ENCODE measurements at regions not wholly inside any gene's neighbourhood (a gene's known extent, or its start where the extent isn't known, plus 50 kb on each side); places are given as distances from the start of the nearest gene placed in this dataset.

DNA sequence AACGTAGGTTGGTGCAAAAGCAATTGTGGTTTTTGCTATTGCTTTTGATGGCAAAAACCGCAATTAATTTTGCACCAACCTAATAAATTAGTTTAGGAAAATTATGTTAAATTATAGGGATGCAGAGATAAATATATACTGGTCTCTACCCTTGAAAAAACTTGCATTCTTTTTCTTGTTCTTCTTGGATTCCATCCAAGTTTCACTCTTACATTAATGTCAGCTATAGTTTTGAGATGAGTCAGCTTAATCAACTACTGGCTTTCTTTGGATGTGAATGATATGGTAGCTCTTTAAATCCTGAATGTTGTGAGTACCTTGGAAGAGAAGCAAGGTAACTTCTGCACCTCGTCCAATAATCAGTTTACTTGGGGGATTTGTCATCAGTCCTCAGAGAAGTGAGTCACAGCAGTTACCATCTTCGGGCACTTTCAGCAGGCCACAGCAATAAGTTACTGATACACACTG, 549.0 kb upstream of the ZNF608 start:
- no peak for DNase-seq (ENCODE audit: low read depth, low spot score)
- ChIA-PET CTCF (interaction anchor here (0.7 kb wide), 1 partner anchor 57 kb away, joined by 3 read pairs; no protein-coding TSS in a partner anchor), POLR2A (no interaction called here)
- TF ChIP-seq, protein P1, sequence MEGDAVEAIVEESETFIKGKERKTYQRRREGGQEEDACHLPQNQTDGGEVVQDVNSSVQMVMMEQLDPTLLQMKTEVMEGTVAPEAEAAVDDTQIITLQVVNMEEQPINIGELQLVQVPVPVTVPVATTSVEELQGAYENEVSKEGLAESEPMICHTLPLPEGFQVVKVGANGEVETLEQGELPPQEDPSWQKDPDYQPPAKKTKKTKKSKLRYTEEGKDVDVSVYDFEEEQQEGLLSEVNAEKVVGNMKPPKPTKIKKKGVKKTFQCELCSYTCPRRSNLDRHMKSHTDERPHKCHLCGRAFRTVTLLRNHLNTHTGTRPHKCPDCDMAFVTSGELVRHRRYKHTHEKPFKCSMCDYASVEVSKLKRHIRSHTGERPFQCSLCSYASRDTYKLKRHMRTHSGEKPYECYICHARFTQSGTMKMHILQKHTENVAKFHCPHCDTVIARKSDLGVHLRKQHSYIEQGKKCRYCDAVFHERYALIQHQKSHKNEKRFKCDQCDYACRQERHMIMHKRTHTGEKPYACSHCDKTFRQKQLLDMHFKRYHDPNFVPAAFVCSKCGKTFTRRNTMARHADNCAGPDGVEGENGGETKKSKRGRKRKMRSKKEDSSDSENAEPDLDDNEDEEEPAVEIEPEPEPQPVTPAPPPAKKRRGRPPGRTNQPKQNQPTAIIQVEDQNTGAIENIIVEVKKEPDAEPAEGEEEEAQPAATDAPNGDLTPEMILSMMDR (IDR thresholded peaks at IDR 0.05; ENCODE audit: insufficient read depth, low read length, missing control alignments) = no peak
- no peak overlapping the region for H3K4me3 ChIP-seq (ENCODE audit: low read depth, low read length)

DNA sequence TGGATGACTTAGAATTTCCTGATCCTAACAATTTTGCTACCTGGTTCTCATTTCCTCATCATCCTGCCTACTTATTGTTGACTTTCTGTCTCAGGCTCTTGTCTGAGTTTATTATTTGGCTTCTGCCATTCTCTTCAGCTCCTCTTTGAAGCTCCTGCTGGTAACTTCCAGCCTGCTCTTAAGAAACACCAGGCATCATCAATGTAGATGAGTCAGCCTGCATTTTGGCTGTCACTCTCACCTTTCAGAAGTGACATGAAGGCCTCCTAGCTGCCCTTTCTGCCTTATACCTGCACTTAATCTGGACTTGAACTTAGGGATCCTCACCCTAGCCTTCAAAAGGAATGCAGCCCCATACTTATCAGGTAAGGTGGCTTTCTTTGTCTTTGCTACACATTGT, 551.8 kb upstream of the ZNF608 start:
- ChIA-PET POLR2A (no interaction called here), CTCF (no interaction called here)

DNA sequence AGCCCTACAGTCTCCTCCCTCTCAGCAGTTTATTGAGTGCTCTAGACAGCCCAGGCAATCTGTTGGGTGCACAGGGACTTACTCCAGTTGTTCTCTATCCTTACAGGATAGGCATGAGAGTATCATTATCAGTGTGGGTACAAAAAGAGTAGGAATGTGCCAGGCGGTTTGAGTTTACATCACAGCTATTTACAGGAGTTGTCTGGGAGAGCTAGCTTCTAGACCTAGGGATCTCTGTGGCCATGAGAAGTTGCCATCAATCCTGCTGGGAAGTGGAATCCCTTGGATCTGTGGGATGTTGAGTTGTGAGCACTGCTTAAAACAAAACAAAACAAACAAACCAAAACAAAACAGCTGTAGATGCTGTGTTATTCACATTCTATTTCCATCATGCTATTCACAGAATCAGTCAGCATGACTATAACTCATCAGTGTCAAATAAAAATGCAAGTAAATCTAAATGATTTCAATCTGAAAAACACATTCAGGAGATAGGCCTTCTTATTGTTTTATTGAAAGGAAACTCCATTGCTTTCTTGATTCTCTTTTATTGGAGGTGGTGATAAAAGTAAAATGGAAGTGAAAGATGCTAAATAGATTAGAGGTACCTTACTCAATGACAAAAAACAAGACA, 552.4 kb upstream of the ZNF608 start:
- ChIA-PET CTCF (no interaction called here), POLR2A (interaction anchor here (0.6 kb wide), 1 partner anchor 112 kb away, joined by 4 read pairs; no protein-coding TSS in a partner anchor)
- no peak for DNase-seq (ENCODE audit: low read depth, low spot score)

More for the DNA sequence above, 551.8 kb upstream of the ZNF608 start:
- no peak overlapping the region for H3K4me3 ChIP-seq (ENCODE audit: low read depth, low read length)
- TF ChIP-seq, protein P1 (IDR thresholded peaks at IDR 0.05; ENCODE audit: insufficient read depth, low read length, missing control alignments) = no peak
- DNase-seq (ENCODE audit: low read depth, low spot score) = no peak

DNA sequence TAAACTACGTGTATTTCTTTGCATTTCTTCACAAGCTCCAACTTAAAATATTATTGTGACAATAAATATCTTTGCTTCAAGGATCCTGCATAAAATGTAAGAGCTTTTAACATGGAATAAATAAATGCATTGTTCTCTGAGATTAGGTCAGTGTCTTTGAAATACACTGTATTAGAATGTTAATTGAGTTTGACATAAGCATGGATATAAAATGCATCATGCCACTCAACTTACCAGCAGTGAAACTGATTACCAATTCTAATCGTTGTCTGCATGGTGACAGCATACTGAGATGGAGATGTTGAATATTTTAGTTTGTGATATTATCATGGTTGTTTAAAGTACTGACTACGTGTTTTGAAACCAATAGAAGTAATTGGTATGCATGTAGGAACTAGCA, 555.3 kb upstream of the ZNF608 start:
- DNase-seq (ENCODE audit: low read depth, low spot score) = no peak
- POLR2A ChIA-PET = no interaction called here

More for the DNA sequence above, 552.4 kb upstream of the ZNF608 start:
- TF ChIP-seq, protein P1 (IDR thresholded peaks at IDR 0.05; ENCODE audit: insufficient read depth, low read length, missing control alignments) = no peak
- H3K4me3 ChIP-seq (ENCODE audit: low read depth, low read length) = no peak overlapping the region

DNA sequence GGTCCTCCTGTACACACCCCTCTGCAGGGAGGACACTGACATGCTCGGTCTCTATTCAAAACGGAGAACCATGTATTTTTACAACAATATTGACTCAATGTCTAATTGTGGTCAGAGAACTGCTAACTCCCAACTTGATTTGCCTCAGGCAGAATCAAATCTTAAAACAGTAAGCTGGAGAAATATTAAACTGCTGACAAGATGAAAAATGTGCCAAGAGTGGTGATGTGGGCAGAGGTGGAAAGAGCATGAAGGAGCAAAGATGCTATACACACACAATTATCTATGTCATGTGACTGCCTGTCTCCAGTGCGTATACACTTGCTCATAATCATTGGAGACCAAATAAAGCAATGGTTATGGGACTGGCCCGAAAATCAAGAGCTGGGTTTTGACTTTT, 556.1 kb upstream of the ZNF608 start:
- DNase-seq (ENCODE audit: low read depth, low spot score) = no peak
- ChIA-PET POLR2A (no interaction called here), CTCF (no interaction called here)
- H3K4me3 ChIP-seq (ENCODE audit: low read depth, low read length) = no peak overlapping the region
- TF ChIP-seq, protein P1 (IDR thresholded peaks at IDR 0.05; ENCODE audit: insufficient read depth, low read length, missing control alignments) = no peak

More for the DNA sequence above, 555.3 kb upstream of the ZNF608 start:
- CTCF ChIA-PET = no interaction called here
- TF ChIP-seq, protein P1 (IDR thresholded peaks at IDR 0.05; ENCODE audit: insufficient read depth, low read length, missing control alignments) = no peak
- no peak overlapping the region for H3K4me3 ChIP-seq (ENCODE audit: low read depth, low read length)

DNA sequence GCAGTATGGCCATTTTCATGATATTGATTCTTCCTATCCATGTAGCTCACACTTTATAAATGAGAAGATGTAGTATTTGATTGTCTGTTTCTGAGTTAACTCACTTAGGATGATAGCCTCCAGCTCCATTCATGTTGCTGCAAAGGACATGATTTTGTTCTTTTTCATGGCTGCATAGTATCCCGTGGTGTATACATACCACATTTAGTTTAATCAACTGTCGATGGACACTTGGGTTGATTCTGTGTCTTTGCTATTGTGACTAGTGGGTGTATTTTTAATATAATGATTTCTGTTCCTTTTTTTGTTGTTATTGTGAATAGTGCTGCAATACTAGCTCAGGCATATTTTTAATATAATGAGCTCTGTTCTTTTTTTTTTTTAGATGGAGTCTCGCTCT, 560.3 kb upstream of the ZNF608 start:
- POLR2A ChIA-PET = no interaction called here
- CTCF ChIA-PET = no interaction called here
- TF ChIP-seq, protein P1 (IDR thresholded peaks at IDR 0.05; ENCODE audit: insufficient read depth, low read length, missing control alignments) = no peak
- no peak for DNase-seq (ENCODE audit: low read depth, low spot score)
- H3K4me3 ChIP-seq (ENCODE audit: low read depth, low read length) = no peak overlapping the region
